ENCODE measurements at regions not wholly inside any gene's neighbourhood (a gene's known extent, or its start where the extent isn't known, plus 50 kb on each side); places are given as distances from the start of the nearest gene placed in this dataset.

DNA sequence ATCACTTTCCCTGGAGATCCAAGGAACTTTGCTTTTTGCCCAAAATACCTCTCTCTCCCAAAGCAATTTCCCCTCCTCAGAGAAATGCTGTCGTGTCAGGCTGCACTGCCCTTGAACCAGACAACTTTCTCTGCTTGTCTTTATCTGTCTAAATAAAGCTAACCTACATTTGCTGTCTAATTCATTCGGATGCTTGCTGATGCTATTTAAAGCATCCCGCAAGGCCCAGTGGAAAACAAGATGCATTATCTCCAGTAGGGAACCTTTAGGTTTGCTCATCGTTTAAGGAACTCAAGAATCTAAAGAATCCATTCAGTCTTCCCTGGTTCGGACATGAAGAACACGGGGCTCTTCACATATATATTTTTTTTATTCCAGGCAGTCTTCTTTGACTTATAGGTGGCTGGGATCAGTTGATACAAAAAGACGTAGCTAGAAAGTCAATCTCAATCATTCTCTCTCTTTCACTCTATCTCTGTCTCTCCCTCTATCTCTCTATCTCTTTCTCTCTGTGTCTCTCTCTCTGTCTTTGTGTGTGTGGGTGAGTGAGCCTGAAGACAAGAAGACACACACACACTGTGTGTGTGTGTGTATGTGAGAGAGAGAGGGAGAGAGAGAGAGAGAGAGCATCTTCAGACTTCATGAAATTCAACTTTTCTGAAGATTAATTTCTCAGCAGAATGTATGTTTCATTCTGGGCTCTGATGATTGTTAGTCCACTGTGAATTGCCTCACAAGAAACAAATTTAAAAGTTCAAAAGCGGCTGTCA, 92.8 kb upstream of the MKLN1 start:
- FAIRE-seq: no peak

DNA sequence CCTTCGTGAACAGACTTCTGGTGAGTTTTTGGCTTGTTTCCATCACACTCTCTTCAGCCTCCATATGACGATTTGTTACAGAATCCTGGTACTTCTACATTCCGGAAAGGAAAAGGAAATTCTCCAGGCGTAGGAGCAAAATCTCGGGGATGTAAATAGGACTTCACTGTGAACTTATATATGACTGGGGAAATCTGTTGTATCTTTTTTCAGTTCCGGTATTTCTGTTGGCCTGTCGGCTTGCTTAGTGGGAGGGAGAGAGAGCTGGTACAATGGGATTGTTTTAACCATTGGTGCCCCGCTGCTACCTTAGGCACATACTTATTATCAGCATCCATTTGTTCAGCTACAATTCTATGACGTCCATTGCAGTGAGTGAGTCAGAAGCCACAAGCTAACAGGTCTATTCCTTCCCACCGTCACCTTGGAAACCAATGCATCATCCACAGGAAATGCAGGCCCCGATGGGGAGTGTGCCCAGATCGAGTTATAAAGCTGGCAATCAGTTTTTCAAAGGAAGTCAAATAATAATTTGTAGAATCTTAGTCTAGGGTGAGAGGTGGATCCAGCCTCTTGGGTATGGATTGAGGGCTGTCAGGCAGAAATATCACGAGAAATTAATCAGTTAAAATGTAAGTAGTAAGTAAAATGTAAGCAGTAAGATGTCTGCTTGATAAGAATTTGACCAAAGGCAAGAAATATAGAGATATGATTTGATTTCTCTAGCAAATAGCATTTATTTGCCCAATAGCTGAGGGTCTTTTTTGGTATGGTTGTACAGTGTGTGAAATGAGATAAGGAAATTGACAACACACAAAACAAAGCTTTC, 92.0 kb upstream of the MKLN1 start:
- FAIRE-seq: no peak

DNA sequence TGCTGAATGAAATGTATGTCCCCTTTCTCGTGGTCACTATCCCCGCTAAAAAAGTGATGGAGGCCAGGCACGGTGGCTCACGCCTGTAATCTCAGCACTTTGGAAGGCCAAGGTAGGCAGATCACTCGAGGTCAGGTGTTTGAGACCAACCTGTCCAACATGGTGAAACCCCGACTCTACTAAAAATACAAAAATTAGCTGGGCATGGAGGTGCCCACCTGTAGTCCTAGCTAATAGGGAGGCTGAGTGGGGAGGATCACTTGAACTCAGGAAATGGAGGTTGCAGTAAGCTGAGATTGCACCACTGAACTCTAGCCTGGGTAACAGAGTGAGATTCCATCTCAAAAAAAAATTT, 91.4 kb upstream of the MKLN1 start:
- no peak for FAIRE-seq

DNA sequence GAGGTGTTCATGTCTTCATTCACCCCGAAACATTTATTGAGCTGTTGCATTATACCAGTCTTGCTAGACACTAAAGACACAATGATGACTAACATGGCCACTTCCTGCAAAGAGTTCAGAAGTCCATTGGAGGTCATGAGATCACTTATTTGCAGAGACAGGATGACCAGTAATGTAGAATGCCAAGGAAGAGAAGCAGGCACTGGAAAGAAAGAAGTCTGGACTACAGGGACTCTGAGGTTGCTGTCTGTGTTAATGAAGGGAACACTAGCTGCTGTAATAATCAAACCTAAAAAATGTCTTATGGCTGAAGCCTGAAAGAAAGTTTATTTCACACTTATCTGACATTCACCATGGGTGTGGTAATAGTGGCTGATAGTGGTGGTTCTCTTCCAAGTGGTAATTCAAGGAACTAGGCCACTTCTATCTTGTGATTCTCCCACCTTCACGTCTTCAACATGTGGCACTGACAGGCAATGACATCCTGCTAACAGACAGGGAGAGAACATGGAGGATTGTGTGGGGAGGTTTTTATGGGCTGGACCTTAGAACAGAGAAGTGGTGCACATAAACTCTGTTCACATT, 89.2 kb upstream of the MKLN1 start:
- FAIRE-seq: no peak

DNA sequence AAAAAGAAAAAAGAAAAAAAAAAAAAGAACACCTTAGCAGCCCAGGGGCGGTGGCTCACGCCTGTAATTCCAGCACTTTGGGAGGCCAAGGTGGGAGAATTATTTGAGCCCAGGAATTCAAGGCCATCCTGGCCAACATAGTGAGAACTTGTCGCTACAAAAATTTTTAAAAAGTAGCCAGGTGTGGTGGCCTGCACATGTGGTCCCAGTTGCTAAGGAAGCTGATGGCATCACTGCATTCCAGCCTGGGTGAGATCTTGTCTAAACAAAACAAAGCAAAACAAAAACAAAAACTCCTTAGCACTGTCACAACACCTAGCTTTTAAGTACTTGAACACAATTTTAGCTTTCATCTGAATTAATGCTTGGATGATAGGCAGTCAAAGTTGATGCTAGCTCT, 86.3 kb upstream of the MKLN1 start:
- no peak for FAIRE-seq

DNA sequence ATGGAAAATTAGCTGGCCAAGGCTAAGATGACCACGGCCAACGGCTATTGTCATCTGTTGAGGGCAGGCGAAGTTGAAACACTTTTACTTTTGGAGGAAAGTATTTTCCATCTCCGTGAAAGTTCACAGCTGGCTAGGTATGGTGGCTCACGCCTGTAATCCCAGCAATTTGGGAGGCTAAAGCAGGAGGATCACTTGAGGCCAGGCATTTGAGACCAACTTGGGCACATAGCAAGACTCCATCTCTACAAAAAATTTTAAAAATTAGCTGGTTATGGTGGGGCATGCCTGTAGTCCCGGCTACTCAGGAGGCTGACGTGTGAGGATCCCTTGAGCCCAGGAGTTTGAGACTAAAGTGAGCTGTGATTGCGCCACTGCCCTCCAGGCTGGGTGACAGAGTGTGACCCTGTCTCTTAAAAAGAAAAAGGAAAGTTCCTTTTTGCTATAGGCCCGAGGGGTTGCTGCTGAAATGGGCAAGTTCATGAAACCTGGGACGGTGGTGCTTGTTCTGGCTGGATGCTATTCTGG, 85.5 kb upstream of the MKLN1 start:
- FAIRE-seq: no peak

DNA sequence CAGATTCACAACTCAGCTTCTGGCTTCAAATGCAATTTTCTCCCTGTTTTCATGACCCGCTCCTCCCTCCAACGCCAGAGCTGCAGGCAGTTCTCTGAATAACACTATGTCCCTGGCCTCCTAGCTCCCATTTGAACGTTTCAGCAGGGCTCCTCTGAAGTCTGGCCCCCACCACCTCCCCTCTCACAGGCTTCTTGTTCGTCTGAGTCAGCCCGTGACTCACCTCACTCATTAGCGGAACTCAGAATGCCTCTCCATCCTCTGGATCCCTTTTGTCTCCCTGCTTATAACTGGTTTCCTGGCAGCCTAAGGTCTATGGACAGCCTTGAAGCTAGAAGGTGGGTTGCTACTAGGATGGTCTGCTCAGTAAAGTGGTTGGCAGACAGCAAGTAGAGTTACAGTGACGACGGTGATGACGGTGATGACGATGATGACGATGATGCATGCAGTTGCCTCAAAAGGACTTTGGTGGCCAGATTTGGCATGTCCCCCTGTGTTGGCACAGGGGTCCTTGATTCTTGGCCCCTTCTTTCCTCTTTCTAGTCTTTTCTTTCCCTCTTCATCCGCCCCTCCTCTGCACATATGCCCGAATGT, 83.3 kb upstream of the MKLN1 start:
- no peak for FAIRE-seq

DNA sequence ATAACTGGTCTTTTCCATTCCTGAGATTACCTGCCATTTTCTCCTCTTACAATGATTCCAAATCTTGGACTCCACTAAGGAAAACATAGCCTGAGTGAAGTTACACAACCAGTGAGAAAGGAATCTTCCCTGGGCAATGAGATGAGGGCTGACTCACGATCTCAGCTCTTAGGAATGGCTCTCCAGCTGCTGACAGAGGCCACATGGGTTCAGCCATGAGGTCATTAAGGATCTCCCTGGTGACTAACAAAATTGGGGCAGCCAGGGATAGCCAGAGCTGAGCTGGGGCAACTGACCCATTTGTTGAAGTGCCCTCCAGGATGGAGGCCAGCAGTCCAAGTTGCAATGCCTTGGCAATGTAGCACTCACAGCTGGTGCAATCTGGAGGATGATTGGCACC, 78.7 kb upstream of the MKLN1 start:
- no peak for FAIRE-seq

DNA sequence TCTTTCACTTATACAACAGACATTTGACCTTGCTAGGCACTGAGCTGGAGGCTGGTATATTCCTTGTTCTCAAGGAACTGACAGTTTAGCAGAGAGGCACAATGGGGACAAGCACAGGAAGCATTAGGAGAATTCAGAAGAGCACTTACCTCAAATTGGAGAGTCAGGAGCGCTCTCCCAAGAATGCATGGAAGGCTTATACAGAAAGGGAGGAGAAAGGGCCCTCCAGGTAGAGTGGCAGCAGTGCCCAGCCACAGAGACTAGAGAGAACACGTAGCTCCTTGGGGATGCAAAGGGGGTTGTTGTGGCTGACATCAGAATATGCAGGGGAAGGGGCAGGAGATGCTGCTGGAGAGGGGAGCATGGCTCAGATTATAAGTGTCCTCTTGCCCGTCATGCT, 78.2 kb upstream of the MKLN1 start:
- no peak for FAIRE-seq

DNA sequence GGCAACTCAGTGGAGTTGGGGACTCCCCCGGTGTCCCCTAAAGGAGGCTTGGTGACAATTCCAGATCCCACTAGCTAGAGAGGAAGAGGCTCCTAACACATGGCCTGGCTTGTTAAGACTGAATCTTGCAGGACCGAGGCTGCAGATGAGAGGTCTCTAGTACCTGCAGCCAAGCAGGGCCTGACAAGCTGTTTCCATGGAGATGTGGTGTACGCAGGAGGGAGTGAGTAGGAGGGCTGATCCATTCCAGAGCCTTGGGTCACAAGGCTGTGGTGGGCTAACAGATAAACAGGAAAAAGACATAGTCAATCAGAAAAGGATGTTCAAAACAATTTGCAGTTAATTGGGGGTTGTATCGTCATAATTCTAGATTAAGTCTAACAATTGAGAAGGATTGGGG, 77.3 kb upstream of the MKLN1 start:
- FAIRE-seq: no peak

DNA sequence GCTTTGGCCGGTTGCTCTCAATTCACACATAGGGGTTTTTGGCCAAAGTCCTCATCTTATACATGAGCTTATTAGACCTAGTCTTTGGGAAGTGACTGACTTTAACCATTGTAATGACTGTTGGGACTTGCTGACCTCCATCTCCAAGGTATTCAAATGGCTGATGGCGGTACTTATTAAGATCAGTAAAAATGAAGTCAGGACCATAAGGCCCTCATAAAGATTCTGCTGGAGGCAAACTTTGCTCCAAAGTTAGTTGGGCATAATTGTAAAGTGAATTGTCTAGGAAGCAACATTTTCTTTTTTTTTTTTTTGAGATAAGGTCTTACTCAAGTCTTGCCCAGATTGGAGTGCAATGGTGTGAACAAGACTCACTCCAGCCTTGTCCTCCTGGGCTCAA, 76.3 kb upstream of the MKLN1 start:
- FAIRE-seq: no peak

DNA sequence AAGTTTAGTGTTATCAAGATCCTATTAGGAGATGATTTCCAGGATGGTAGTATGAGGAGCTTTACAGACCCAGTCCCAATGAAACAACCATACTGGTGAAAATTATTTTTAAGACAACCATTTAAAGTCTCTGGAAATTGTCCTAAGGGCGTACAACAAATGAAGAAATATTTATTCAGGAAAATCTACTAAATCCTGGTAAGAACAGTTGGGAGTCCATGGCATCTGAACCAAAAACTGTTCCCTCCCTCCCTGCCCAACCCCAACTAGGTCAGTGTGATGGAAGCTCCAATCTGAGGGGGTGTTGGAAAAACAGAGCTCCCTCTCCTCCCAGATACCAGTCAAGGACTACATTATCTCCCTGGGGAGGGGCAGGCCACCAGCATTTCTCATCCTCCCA, 74.7 kb upstream of the MKLN1 start:
- no peak for FAIRE-seq

DNA sequence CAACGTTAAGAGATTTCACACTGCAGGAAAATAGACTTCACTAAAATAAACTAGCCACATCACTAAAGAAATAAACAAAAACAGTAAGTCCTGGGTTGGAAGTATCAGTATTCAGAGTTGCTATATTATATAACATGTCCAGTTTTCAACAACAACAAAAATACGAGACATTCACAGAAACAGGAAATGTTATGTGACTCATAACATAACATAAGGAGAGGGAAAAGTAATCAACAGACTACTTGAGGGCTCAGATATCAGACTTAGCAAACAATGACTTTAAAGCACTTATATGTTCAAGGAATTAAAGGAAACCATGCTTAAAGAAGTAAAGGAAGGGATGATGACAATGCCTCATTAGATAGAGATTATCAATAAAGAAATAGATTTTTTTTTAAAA, 73.5 kb upstream of the MKLN1 start:
- FAIRE-seq: no peak

DNA sequence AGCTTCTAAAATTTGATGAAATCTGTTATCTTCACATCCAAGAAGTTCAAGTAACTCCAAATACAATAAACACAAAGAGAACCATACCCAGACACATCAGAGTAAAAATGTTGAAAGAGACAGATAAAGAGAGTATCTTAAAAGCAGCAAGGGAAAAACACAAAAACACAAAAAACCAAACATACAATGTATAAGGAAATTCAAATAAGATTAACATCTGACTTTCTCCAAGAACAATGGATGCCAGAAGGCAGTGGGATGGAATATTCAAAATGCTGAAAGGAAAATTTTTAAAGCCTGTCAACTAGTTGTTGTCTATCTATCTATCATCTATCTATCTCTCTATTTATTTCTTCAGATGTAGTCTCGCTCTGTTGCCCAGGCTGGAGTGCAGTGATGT, 72.4 kb upstream of the MKLN1 start:
- peak; percentile 21 for FAIRE-seq

DNA sequence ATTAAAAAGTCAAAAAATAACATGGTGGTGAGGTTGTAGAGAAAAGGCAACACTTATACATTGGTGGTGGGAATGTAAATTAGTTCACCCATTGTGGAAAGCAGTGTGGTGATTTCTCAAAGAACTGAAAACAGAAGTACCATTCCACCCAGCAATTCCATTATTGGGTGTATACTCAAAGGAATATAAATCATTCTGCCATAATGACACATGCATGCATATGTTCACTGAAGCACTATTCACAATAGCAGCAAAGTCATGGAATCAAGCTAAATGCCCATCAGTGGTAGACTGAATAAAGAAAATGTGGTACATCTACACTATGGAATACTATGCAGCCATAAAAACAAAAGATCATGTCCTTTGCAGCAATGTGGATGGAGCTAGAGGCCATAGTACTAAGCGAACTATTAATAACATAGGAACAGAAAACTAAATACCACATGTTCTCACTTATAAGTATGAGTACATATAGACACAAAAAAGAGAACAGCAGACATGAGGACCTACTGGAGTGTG, 66.1 kb upstream of the MKLN1 start:
- no peak for FAIRE-seq

DNA sequence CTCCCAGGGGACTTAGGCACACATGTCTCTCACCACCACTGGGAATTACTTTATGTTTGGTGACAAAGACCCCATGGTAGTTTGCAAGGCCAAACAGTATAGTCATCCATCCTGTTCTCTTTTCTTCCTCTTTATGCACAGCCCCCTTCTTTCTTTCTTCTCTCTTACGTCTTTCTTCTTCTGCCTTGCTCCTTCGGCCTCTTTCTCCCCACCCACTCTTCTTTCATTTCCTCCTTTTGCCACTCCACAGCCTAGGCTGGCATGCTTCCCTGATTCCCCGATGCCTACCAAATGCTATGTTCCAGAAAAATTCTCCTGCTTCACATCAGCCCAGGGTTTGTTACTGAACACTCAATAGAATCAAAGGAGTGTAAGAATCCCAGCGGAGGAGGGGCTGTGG, 62.4 kb upstream of the MKLN1 start:
- no peak for FAIRE-seq

DNA sequence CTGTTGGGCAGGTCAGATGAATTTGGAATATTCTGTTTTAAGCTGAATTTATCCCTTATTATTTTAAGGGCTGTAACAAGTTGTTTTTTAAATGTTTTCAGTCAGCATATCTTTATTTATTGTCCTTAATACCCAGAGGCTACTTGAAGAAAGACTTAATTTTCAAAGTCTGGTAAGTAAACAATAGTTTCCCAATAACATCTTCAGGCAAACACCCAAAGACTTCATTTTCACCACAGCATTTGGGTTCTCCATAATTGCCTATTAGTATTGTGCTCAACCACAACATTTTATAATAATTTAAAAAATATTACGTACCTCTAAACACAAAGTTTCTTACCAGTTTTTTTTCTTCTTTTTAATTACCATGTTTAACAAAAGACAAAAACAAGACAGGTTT, 60.0 kb upstream of the MKLN1 start:
- FAIRE-seq: no peak

DNA sequence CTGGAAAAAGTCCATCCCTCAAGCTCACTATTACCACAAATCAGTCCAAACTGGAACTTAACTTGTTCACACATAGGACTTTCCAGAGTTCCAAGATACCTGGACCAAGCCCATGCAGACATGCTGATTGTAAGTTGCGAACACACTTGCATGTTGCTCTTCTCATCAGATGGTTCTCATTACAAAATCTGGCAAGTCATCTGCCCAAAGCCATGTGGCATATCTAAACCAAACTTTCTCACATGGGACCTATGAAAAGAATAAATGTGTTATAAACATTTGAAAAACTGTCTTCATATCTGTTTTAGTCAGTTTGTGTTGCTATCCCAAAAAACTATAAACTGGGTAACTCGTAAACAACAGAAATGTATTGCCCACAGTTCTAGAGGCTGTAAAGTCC, 58.8 kb upstream of the MKLN1 start:
- no peak for FAIRE-seq

DNA sequence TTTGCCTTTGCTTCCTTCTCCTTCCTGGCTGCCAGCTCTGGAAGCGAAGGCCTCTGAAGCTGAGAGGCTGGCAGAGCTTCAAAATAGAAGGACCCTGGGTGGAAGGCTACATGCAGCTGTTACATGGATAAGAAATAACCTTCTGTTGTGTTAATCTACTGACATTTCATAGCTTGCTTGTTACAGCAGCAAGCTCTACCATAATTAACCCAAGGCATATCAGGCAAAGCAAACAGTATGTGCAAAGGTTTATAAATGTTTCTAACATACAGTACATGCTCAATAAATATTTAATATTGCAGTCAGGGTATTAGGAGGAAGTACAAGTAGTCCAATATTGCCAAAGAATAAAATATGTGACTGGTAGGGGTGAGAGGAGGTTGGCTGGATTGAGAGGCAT, 55.6 kb upstream of the MKLN1 start:
- FAIRE-seq: no peak

DNA sequence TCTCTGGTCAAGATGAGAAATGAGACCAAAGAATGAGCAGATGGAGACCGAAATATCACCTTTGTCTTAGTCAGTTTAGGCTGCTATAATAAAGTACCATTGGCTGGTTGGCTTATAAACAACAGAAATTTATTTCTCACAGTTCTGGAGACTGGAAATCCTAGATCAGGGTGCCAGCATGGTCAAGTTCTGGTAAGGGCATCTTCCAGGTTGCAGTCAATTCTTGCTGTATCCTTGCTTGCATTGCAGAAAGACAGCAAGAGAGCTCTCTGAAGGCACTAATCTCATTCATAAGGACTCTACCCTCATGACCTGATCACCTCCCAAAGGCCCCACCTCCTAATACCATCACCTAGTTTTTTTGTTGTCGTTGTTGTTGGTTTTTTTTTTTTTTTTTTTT, 52.7 kb upstream of the MKLN1 start:
- FAIRE-seq: no peak

DNA sequence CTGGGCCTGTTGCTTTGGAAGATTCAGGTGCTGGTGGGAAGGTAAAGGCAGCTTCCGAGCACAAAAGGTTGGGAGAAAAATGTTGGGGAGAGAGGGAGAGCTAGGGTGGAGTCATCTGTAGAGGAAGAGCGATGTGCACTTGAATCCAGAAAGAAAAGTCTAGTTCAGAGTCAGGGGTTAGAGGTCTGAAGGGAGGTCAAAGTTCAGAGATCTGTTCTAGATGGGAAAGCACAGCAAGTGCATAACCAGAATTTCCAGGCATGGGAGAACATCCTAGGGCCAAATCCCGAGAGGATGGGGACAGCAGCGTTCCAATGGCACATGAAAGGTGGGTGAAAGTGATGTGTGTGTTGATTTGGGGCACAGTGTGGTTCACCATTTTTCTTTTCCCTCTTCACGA, 51.5 kb upstream of the MKLN1 start:
- FAIRE-seq: no peak

DNA sequence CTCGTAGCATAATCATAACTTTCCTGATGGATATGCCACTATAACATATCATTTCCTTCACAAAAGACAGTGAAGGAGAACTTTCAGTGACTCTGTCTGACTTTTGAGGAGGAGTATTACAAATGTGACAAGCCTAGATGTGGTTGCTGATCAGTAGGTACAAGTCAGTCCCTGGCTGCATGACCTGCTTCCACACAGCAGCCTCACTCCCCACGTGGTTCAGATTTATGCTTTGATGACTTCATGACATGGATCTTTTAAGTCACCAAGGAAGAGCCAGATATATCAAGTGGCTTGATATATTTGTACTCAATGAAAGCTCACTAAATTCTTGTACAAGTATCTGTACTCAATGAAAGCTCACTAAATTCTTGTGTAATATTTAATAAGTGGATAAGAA, 50.9 kb upstream of the MKLN1 start:
- FAIRE-seq: no peak
